SU-DHL-6 (cell line): ENCODE measurements at regions not wholly inside any gene's neighbourhood (a gene's known extent, or its start where the extent isn't known, plus 50 kb on each side); places are given as distances from the start of the nearest gene placed in this dataset.

ENCODE experiments used
- CTCF ChIP-seq: fragments of 200-600 bp; sonication (generic); IDR thresholded peaks from one replicate; pipeline ENCODE4 v1.5.1; 2017; ENCODE audit warnings: antibody characterized with exemption, mild to moderate bottlenecking, low read length, moderate library complexity; ENCODE audit not compliant: insufficient read depth, poor library complexity, severe bottlenecking
- EZH2phosphoT487 ChIP-seq: fragments of 200-600 bp; sonication (generic), shearing (Covaris generic); conservative IDR thresholded peaks from 2 replicates; pipeline ENCODE4 v1.6.1; 2018; ENCODE audit warnings: mild to moderate bottlenecking, antibody characterized with exemption, low read length, moderate library complexity, mixed read lengths

- no peak for TF ChIP-seq CTCF
- no peak for TF ChIP-seq EZH2phosphoT487
Measured at GRCh38 chr3:117746066-117746465, 1036.5 kb downstream of the TUSC7 start.
